Tibial artery (tissue), 4 donors: ENCODE measurements at regions not wholly inside any gene's neighbourhood (a gene's known extent, or its start where the extent isn't known, plus 50 kb on each side); places are given as distances from the start of the nearest gene placed in this dataset.
"Not testable (repeated sequence)": the region's sequence is repeated elsewhere in the genome, so short reads cannot be mapped to it uniquely, and the experiment has no call there.

Source experiments
- DNase-seq, 2 donors: peaks; one replicate each; pipeline ENCODE4 v3.0.0-alpha.2; 2019
- H3K27ac ChIP-seq, 2 donors: fragments of 200-600 bp; sonication (generic) in 1 of 2; 1 replicate in 1 of 2; 2 replicates in 1 of 2; pipeline ENCODE4 v1.5.1; 2018 to 2019; ENCODE audit warnings: mild to moderate bottlenecking in 1 of 2
- H3K27me3 ChIP-seq, 2 donors: fragments of 200-600 bp; sonication (generic) in 1 of 2; one replicate each; pipeline versions ENCODE4 v1.5.1 to v1.6.0; 2016 to 2019
- H3K36me3 ChIP-seq, 3 donors: fragments of 200-600 bp; sonication (generic) in 2 of 3; one replicate each; pipeline ENCODE4 v1.5.1; 2016 to 2019; ENCODE audit warnings: mild to moderate bottlenecking in 2 of 3
- H3K4me1 ChIP-seq, 4 donors: fragments of 200-600 bp; sonication (generic) in 2 of 4; 1 replicate in 3 of 4; 2 replicates in 1 of 4; pipeline ENCODE4 v1.5.1; 2016 to 2019
- H3K4me3 ChIP-seq, 2 donors: fragments of 200-600 bp; sonication (generic) in 1 of 2; 1 replicate in 1 of 2; 2 replicates in 1 of 2; pipeline ENCODE4 v1.5.1; 2018 to 2019; ENCODE audit warnings: mild to moderate bottlenecking in 2 of 2
- H3K9me3 ChIP-seq, 3 donors: fragments of 200-600 bp; sonication (generic) in 1 of 3; one replicate each; pipeline ENCODE4 v1.5.1; 2016 to 2019
- intact Hi-C: fragments of 100-400 bp; cut with DNase I; formaldehyde crosslinking; loops from one replicate; pipeline ENCODE4 v1.15.0; 2023; ENCODE audit warnings: low total_unique reads
- TF ChIP-seq, protein P1 (sequence below), 2 experiments: fragments of 200-600 bp in 1 of 2; fragments of 450-650 bp in 1 of 2; IDR thresholded peaks; one replicate each; pipeline ENCODE4 v1.5.1; 2017 to 2019; ENCODE audit warnings: antibody characterized with exemption in 2 of 2, mild to moderate bottlenecking in 1 of 2, moderate library complexity in 1 of 2

DNA sequence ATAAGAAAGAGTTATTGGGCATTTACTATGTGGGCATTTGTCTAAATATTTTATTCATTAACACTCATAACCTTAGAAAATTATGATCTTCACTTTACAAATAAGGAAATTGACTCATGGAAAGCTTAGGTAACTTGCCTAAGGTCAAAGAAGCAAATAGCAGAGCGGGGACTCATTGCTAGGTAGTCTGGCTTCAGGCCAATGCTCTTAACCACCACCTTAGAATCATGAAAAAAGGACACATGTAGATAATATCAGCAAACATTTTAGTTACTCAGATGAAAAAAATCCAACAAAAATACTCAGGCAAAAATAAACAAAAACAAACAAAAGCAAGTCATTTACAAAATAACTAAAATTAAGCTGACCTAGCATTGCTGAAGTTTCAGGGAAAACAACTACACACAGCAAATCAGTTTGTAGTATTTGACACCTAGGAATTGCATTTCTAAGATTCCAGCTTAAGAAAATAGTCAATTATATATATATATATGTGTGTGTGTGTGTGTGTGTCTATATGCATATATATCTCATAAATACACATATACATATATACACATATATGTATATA lies 166.0 kb downstream of the HMHB1 start:
- Histone ChIP-seq H3K4me3 (no peak overlapping the region), H3K36me3 (no peaks in the 10 kb centered on the region), H3K27me3 (no peaks in the 10 kb centered on the region), H3K27ac (no peak overlapping the region), H3K9me3 (no peaks in the 10 kb centered on the region), H3K4me1 (no peaks in the 10 kb centered on the region)
- intact Hi-C loops = no loop called here
- TF ChIP-seq, protein P1, sequence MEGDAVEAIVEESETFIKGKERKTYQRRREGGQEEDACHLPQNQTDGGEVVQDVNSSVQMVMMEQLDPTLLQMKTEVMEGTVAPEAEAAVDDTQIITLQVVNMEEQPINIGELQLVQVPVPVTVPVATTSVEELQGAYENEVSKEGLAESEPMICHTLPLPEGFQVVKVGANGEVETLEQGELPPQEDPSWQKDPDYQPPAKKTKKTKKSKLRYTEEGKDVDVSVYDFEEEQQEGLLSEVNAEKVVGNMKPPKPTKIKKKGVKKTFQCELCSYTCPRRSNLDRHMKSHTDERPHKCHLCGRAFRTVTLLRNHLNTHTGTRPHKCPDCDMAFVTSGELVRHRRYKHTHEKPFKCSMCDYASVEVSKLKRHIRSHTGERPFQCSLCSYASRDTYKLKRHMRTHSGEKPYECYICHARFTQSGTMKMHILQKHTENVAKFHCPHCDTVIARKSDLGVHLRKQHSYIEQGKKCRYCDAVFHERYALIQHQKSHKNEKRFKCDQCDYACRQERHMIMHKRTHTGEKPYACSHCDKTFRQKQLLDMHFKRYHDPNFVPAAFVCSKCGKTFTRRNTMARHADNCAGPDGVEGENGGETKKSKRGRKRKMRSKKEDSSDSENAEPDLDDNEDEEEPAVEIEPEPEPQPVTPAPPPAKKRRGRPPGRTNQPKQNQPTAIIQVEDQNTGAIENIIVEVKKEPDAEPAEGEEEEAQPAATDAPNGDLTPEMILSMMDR (IDR thresholded peaks at IDR 0.05) = no peak
- DNase-seq = no peak

DNA sequence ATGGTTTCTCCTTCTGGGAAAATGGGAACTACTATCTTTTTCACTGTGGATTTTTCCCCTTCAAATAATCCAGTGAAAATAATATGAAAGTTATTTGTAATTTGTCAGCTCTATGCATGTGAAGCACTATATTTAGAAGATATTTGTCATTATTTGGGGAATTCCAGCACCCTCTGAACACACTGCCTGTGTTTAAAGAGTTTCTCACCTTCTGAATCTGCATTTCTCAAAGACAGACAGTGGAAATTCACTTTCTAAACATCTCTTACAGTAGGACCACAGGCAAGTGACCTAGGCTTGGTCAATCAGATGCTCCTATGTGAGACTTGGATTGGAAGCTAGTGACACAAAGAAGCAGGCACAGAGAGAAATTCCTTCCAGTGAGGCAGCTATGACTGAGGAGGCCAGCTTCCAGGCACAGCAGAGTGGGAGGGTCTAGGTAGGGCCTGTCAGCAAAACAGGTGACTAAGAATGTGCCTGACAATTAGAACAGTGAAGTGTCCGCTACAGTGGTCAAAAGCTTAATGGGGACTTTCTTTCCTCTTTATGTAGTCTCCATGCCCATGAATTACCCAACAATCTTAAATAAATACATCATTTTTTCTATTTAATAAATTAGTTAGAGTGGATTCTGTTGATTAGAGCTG lies 167.2 kb downstream of the HMHB1 start:
- H3K27ac ChIP-seq = no peak overlapping the region
- H3K4me3 ChIP-seq = no peak overlapping the region
- H3K36me3 ChIP-seq = no peaks in the 10 kb centered on the region
- H3K4me1 ChIP-seq = no peaks in the 10 kb centered on the region
- intact Hi-C loops = no loop called here
- no peak for DNase-seq
- H3K9me3 ChIP-seq = no peaks in the 10 kb centered on the region
- TF ChIP-seq, protein P1 (IDR thresholded peaks at IDR 0.05) = no peak
- H3K27me3 ChIP-seq = no peaks in the 10 kb centered on the region

DNA sequence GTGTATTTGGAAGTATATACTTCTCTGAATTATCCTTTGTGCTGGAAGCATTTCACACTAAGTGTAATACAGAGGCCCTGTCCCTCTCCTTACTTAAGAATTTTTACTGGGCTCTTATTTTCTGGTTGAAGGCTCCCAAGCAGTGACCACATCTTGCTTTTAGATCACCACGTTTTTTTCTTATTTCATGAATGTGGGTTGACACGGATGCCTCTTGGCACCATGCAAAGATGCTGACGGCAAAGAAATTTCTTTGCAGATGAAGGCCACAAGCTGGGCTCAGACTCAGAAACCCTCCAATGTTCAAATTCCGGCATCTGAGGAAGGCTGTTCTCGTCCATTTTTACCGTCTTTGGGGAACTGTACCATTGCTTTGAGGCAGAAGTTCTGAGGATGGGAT lies 168.5 kb downstream of the HMHB1 start:
- TF ChIP-seq, protein P1 (IDR thresholded peaks at IDR 0.05) = no peak
- intact Hi-C loops = no loop called here

DNA sequence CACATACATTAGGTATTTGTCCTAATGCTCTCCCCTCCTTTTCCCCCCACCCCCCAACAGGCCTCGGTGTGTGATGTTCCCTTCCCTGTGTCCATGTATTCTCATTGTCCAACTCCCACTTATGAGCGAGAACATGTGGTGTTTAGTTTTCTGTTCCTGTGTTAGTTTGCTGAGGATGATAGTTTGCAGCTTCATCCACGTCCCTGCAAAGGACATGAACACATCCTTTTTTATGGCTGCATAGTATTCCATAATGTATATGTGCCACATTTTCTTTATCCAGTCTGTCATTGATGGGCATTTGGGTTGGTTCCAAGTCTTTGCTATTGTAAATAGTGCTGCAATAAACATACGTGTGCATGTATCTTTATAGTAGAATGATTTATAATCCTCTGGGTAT lies 171.0 kb downstream of the HMHB1 start:
- intact Hi-C loops, DNase-seq: not testable (repeated sequence)
- peaks cover 0 to 18% (median 12%) of the 10 kb centered on the region in 4 donors for H3K4me1 ChIP-seq

More for the DNA sequence above, 168.5 kb downstream of the HMHB1 start:
- H3K4me3 ChIP-seq = no peak overlapping the region
- no peak for DNase-seq
- no peaks in the 10 kb centered on the region for H3K36me3 ChIP-seq
- no peaks in the 10 kb centered on the region for H3K4me1 ChIP-seq
- H3K27ac ChIP-seq = no peak overlapping the region
- H3K9me3 ChIP-seq = no peaks in the 10 kb centered on the region
- no peaks in the 10 kb centered on the region for H3K27me3 ChIP-seq

DNA sequence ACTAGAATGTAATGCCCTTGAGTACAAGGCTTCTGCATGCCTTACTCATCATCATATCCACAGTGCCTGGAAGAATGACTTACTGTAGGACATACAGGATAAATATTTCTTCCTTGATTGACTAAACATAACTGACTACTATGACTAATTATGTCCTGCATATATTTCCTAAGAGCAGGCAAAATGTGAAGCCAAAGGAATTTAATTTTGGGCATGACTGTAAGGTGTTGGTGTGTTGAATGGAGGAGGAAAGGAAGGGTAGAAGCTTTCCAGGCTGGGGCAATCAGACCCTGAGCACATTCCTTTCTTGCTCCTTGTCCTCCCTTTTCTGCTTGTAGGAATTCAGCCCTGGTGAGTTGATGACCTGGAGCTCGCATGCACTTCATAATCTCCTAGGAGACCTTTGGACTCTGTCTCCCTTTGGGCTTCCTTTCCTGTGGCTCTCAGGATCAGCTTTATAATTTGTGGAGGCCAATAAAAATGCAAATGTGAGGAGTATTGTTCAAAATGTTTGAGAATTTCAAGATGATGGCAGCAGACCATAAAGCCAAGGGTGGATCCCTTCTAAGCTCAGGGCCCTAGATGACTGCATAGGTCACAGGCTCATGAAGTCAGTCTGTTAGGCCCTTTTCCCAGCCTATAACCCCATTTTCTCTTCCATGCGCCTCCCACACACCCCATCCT lies 174.0 kb downstream of the HMHB1 start:
- no peak for DNase-seq
- Histone ChIP-seq H3K27ac (peak overlapping the region in 1 of 2 donors; percentile 33), H3K9me3 (no peaks in the 10 kb centered on the region), H3K4me3 (no peak overlapping the region), H3K36me3 (no peaks in the 10 kb centered on the region), H3K4me1 (peaks cover 0 to 18% (median 12%) of the 10 kb centered on the region in 4 donors), H3K27me3 (no peaks in the 10 kb centered on the region)
- intact Hi-C loops = no loop called here
- TF ChIP-seq, protein P1 (IDR thresholded peaks at IDR 0.05) = no peak

More for the DNA sequence above, 171.0 kb downstream of the HMHB1 start:
- not testable (repeated sequence) for H3K9me3 ChIP-seq, H3K27ac ChIP-seq, H3K4me3 ChIP-seq, H3K27me3 ChIP-seq, H3K36me3 ChIP-seq
